GM12878 (cell line): ENCODE measurements at regions not wholly inside any gene's neighbourhood (a gene's known extent, or its start where the extent isn't known, plus 50 kb on each side); places are given as distances from the start of the nearest gene placed in this dataset.

Experiments
- ATAC-seq: fragments of 200-7000 bp; cut with Tn5 transposase; 3 replicates; pipeline ENCODE4 v1.9.1; 2020; ENCODE audit warnings: mild to moderate bottlenecking, moderate library complexity
- BruUV-seq: library from RNA; stranded (reverse); fragments of 400-500 nt; replicated peaks from 2 replicates; lab custom pipeline; 2021; lab: Mats Ljungman, UMichigan
- CTCF ChIA-PET: fragments of 300-600 bp; sonication (Branson Sonifier 250); formaldehyde crosslinking; extraction: SDS; loops from one replicate; lab custom pipeline; 2021; ENCODE audit warnings: inconsistent platforms; lab: Yijun Ruan, JAX
- POLR2A ChIA-PET: fragments of 350-600 bp; formaldehyde crosslinking; extraction: SDS; loops from one replicate; lab custom pipeline; 2021; ENCODE audit warnings: inconsistent platforms; lab: Charles Lee
- RAD21 ChIA-PET: fragments of 300-600 bp; sonication (Branson Sonifier 250); formaldehyde crosslinking; loops from one replicate; lab custom pipeline; 2023; ENCODE audit warnings: antibody characterized with exemption; ENCODE audit not compliant: unreplicated experiment; lab: Charles Lee
- SMC1A ChIA-PET: fragments of 300-600 bp; sonication (Branson Sonifier 250); formaldehyde crosslinking; loops from one replicate; lab custom pipeline; 2023; ENCODE audit not compliant: unreplicated experiment, uncharacterized antibody; lab: Charles Lee
- DNase-seq: peaks from one replicate; pipeline ENCODE4 v3.0.0-alpha.2; 2011; ENCODE audit warnings: low read depth, low spot score
- FAIRE-seq: peaks from 3 replicates; lab custom pipeline; 2011; peaks lifted over from hg19 to GRCh38; lab: Jason Lieb, UNC
- H2AFZ ChIP-seq: 2 replicates; pipeline ENCODE4 v1.6.0; 2011; ENCODE audit warnings: low read depth, low read length, control low read depth; ENCODE audit not compliant: control insufficient read depth
- H3K27ac ChIP-seq: 2 replicates; pipeline ENCODE4 v1.5.1; 2011; ENCODE audit warnings: control low read depth; ENCODE audit not compliant: control insufficient read depth, insufficient read depth
- H3K27me3 ChIP-seq, 2 experiments: replicated peaks in 1 of 2; 2 replicates each; pipeline versions ENCODE4 v1.6.0 to v1.6.1; 2011; ENCODE audit warnings: low read length in 1 of 2; ENCODE audit not compliant: control insufficient read depth in 2 of 2, insufficient read depth in 2 of 2
- H3K36me3 ChIP-seq, 2 experiments: 2 replicates each; pipeline ENCODE4 v1.5.1; 2011; ENCODE audit warnings: low read length in 1 of 2; ENCODE audit not compliant: control insufficient read depth in 2 of 2, insufficient read depth in 2 of 2
- H3K4me1 ChIP-seq: 2 replicates; pipeline ENCODE4 v1.6.1; 2011; ENCODE audit warnings: mild to moderate bottlenecking, low read length, moderate library complexity, mixed read lengths; ENCODE audit not compliant: control insufficient read depth, insufficient read depth
- H3K4me2 ChIP-seq: 2 replicates; pipeline ENCODE4 v1.6.0; 2011; ENCODE audit warnings: control low read depth; ENCODE audit not compliant: control insufficient read depth, insufficient read depth
- H3K4me3 ChIP-seq: fragments of 200-600 bp; sonication (generic); 2 replicates; pipeline ENCODE4 v1.5.1; 2016
- H3K79me2 ChIP-seq: 2 replicates; pipeline ENCODE4 v1.6.0; 2011; ENCODE audit warnings: low read length; ENCODE audit not compliant: control insufficient read depth, insufficient read depth
- H3K9ac ChIP-seq: 2 replicates; pipeline ENCODE4 v1.8.0; 2011; ENCODE audit warnings: low read length, control low read depth, mixed read lengths; ENCODE audit not compliant: control insufficient read depth, insufficient read depth
- H3K9me3 ChIP-seq: replicated peaks from 3 replicates; pipeline ENCODE4 v1.5.1; 2011; ENCODE audit warnings: mild to moderate bottlenecking, low read length; ENCODE audit not compliant: control insufficient read depth, insufficient read depth
- H4K20me1 ChIP-seq: 2 replicates; pipeline ENCODE4 v1.6.0; 2011; ENCODE audit not compliant: control insufficient read depth, insufficient read depth
- CBX3 ChIP-seq: fragments of 200-600 bp; sonication (generic); IDR thresholded peaks from 2 replicates; pipeline ENCODE4 v1.6.1; 2016; ENCODE audit warnings: low read depth, borderline replicate concordance
- FOXK2 ChIP-seq: fragments of 450-650 bp; IDR thresholded peaks from 2 replicates; pipeline ENCODE4 v1.6.1; 2017; ENCODE audit warnings: mild to moderate bottlenecking, moderate library complexity
- HDAC6 ChIP-seq: fragments of 200-600 bp; sonication (generic); IDR thresholded peaks from one replicate; pipeline ENCODE4 v1.8.0; 2017; ENCODE audit warnings: antibody characterized with exemption; ENCODE audit not compliant: unreplicated experiment
- IRF4 ChIP-seq: IDR thresholded peaks from 2 replicates; pipeline ENCODE4 v1.6.1; 2011; ENCODE audit warnings: low read depth, low read length
- KAT2A ChIP-seq: conservative IDR thresholded peaks from 2 replicates; pipeline ENCODE4 v1.6.1; 2011; ENCODE audit warnings: low read depth, low read length; ENCODE audit not compliant: control insufficient read depth
- MEF2B ChIP-seq: fragments of 450-650 bp; IDR thresholded peaks from 2 replicates; pipeline ENCODE4 v1.6.1; 2018; ENCODE audit warnings: mild to moderate bottlenecking, moderate library complexity; ENCODE audit not compliant: partially characterized antibody, poor library complexity, severe bottlenecking
- MXI1 ChIP-seq: fragments of 150-350 bp; IDR thresholded peaks from 2 replicates; pipeline ENCODE4 v1.6.1; 2011; ENCODE audit warnings: low read depth, mild to moderate bottlenecking, inconsistent platforms, low read length, improper control_type of control experiment
- MYC ChIP-seq: IDR thresholded peaks from 2 replicates; pipeline ENCODE4 v1.6.1; 2011; ENCODE audit warnings: mild to moderate bottlenecking, low read length, moderate library complexity, inconsistent platforms; ENCODE audit not compliant: insufficient read depth, insufficient replicate concordance, insufficient read length, severe bottlenecking
- NFIC ChIP-seq: IDR thresholded peaks from 2 replicates; pipeline ENCODE4 v1.6.1; 2012; ENCODE audit warnings: low read depth, mild to moderate bottlenecking, inconsistent platforms, low read length, moderate library complexity
- RB1 ChIP-seq: fragments of 450-650 bp; formaldehyde crosslinking; IDR thresholded peaks from 2 replicates; pipeline ENCODE4 v1.6.1; 2017; ENCODE audit warnings: mild to moderate bottlenecking, borderline replicate concordance
- RUNX3 ChIP-seq: IDR thresholded peaks from 2 replicates; pipeline ENCODE4 v1.6.1; 2012; ENCODE audit warnings: low read length, inconsistent platforms
- STAT3 ChIP-seq: IDR thresholded peaks from 2 replicates; pipeline ENCODE4 v1.6.1; 2011; ENCODE audit warnings: low read depth, low read length, improper control_type of control experiment
- ZBED1 ChIP-seq: IDR thresholded peaks from 2 replicates; pipeline ENCODE4 v1.6.1; 2016; ENCODE audit warnings: borderline replicate concordance
- ZBTB4 ChIP-seq: fragments of 450-650 bp; formaldehyde crosslinking; IDR thresholded peaks from 2 replicates; pipeline ENCODE4 v1.4.0; 2022; ENCODE audit warnings: mild to moderate bottlenecking, moderate library complexity
- ZNF687 ChIP-seq: fragments of 450-650 bp; IDR thresholded peaks from 2 replicates; pipeline ENCODE4 v1.6.1; 2017; ENCODE audit warnings: mild to moderate bottlenecking, moderate library complexity
- WGBS: methylation state at CpG from one replicate; pipeline ENCODE4 v1.1.6; 2016; ENCODE audit warnings: low lambda C conversion rate; ENCODE audit not compliant: insufficient replicate concordance, insufficient coverage; ENCODE audit errors: missing lambda C conversion rate; 5-methylcytosine and 5-hydroxymethylcytosine counted together
- in situ Hi-C: fragments of 300-500 bp; cut with MboI; formaldehyde crosslinking; loops from 9 replicates; pipeline ENCODE4 v1.14.3; 2018; ENCODE audit warnings: mixed read lengths
- intact Hi-C: fragments of 100-400 bp; cut with micrococcal nuclease; formaldehyde crosslinking; loops from one replicate; pipeline ENCODE4 v1.14.2; 2022; ENCODE audit not compliant: unreplicated experiment
- TF ChIP-seq, protein P1 (sequence below): fragments of 450-650 bp; IDR thresholded peaks from 2 replicates; pipeline ENCODE4 v1.6.1; 2017; ENCODE audit warnings: borderline replicate concordance

- H3K27ac ChIP-seq: no peak overlapping the region
- RAD21 ChIA-PET: no interaction called here
- H2AFZ ChIP-seq: no peak overlapping the region
- FAIRE-seq (no peak), ATAC-seq (no peak), DNase-seq (no peak)
- H3K4me2 ChIP-seq: no peak overlapping the region
- H3K79me2 ChIP-seq: no peaks in the 10 kb centered on the region
- in situ Hi-C loops (no loop called here), intact Hi-C loops (no loop called here)
- no peaks in the 10 kb centered on the region for H3K36me3 ChIP-seq
- H3K27me3 ChIP-seq: no peaks in the 10 kb centered on the region
- no peak overlapping the region for H3K4me3 ChIP-seq
- no TSS peak for BruUV-seq
- SMC1A ChIA-PET: no interaction called here
- no peaks in the 10 kb centered on the region for H3K4me1 ChIP-seq
- no peaks in the 10 kb centered on the region for H4K20me1 ChIP-seq
- POLR2A ChIA-PET: no interaction called here
- WGBS: 64% methylated on average over 8 of the region's 8 CpGs
- CTCF ChIA-PET: no interaction called here
- H3K9ac ChIP-seq: no peak overlapping the region
- H3K9me3 ChIP-seq: no peaks in the 10 kb centered on the region
- TF ChIP-seq RB1 (no peak), FOXK2 (no peak), RUNX3 (no peak), CBX3 (no peak), IRF4 (no peak), MEF2B (no peak), MYC (no peak), MXI1 (no peak), ZBTB4 (CRISPR knock-in tag) (no peak), HDAC6 (no peak), ZNF687 (no peak), STAT3 (no peak), ZBED1 (no peak), NFIC (no peak), KAT2A (no peak)
- TF ChIP-seq, protein P1, sequence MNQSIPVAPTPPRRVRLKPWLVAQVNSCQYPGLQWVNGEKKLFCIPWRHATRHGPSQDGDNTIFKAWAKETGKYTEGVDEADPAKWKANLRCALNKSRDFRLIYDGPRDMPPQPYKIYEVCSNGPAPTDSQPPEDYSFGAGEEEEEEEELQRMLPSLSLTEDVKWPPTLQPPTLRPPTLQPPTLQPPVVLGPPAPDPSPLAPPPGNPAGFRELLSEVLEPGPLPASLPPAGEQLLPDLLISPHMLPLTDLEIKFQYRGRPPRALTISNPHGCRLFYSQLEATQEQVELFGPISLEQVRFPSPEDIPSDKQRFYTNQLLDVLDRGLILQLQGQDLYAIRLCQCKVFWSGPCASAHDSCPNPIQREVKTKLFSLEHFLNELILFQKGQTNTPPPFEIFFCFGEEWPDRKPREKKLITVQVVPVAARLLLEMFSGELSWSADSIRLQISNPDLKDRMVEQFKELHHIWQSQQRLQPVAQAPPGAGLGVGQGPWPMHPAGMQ: no peak
Observed at GRCh38 chr7:137146552-137147337, 196.8 kb downstream of the PTN start.
